ENCODE measurements at regions not wholly inside any gene's neighbourhood (a gene's known extent, or its start where the extent isn't known, plus 50 kb on each side); places are given as distances from the start of the nearest gene placed in this dataset.
A peak's percentile ranks its signal among the peaks of the same experiment; 100 is the strongest.

DNA sequence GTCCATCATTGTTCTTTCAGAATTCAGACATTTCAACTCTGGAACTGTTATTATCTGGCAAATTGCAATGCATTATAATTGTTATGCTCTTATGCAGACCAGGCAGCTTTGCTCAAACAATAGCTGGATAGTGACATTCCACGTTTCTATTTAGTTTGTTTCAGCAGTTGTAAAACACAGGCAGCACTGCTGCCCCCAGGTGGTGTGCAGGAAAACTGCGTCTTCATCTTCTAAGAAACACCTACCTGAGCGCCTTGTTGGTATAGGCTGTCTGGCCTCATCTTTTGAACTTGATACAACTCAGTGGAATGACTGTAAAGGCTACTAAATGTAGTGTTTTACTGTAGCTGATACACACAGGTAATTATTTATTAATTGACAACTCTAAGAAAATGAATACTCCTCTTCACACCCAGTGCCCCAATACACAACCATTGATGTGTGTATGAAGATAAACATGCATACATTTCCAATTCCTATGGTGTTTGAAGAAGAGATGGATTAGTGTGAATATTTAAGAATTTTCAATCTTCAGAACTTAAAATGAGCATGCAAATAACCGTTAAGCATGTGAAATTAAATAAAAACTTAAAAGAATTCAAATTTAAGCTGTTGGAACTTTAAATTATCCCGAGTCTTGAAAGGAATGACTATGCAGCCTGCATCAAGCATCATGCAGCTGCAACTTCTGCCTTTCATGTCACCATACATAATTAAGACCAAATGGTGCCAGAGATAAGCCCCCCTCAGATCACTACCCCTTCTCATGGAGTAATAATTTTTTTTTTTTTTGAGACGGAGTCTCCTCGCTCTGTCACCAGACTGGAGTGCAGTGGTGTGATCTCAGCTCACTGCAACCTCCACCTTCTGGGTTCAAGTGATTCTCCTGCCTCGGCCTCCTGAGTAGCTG lies 85.6 kb downstream of the CD8B2 start:
- H3K4me1 ChIP-seq, result no peaks in the 10 kb centered on the region
- H3K4me3 ChIP-seq, result no peak overlapping the region
- no peaks in the 10 kb centered on the region for H3K9me3 ChIP-seq
- H3K27me3 ChIP-seq (ENCODE audit: low read depth), result no peaks in the 10 kb centered on the region
- in situ Hi-C loops (cut with MboI; ENCODE audit: low sequenced_read_pairs), result no loop called here
- H3K36me3 ChIP-seq (replicated peaks), result no peaks in the 10 kb centered on the region
- DNase-seq (ENCODE audit: low spot score in 2 of 2), result peak in 1 of 2 experiments; percentile 18

DNA sequence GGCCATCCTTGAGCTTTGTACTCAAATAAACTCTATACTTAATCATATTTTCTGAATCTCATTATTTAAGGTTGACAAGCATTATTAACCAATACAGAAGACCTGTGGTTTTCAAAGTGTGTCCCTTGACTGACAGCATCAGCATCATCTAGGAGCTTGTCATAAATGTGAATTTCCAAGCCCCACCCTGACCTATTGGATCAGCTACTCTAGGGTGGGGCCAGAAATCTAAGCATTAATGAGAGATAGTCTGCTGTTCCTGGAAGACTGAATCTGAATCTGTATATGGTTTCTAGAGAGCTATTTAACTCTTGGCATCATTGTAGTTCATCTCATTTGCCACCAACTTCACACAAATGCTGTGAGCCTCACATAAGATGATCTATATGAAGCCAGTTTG lies 86.6 kb downstream of the CD8B2 start:
- Histone ChIP-seq H3K4me3 (no peak overlapping the region), H3K36me3 (replicated peaks) (no peaks in the 10 kb centered on the region), H3K27me3 (ENCODE audit: low read depth) (no peaks in the 10 kb centered on the region), H3K9me3 (no peaks in the 10 kb centered on the region), H3K4me1 (no peaks in the 10 kb centered on the region)
- DNase-seq (ENCODE audit: low spot score in 2 of 2), result no peak
- in situ Hi-C loops (cut with MboI; ENCODE audit: low sequenced_read_pairs), result no loop called here

DNA sequence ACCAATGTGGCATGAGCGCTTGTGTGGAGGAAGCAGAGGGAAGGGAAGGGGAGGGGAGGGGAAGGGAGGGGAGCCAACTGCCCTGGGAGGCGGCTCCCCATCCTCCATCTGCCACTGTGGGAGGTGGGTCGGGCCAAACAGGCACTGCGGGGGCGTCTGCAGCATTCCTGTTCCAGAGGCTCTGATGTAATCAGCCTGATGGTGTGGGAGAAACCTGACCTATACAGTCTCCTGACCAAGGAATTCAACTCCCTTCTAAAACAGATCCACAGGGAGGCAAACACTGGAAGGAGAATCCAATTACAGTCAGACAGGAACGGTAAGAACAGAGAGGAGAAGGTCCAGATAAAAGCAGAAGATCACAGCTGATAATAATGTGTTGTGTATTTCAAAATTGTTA lies 88.8 kb downstream of the CD8B2 start:
- in situ Hi-C loops (cut with MboI; ENCODE audit: low sequenced_read_pairs), result no loop called here
- no peaks in the 10 kb centered on the region for H3K27me3 ChIP-seq (ENCODE audit: low read depth)
- H3K9me3 ChIP-seq, result no peaks in the 10 kb centered on the region
- no peak for DNase-seq (ENCODE audit: low spot score in 2 of 2)
- H3K36me3 ChIP-seq (replicated peaks), result no peaks in the 10 kb centered on the region
- no peaks in the 10 kb centered on the region for H3K4me1 ChIP-seq
- H3K4me3 ChIP-seq, result no peak overlapping the region

DNA sequence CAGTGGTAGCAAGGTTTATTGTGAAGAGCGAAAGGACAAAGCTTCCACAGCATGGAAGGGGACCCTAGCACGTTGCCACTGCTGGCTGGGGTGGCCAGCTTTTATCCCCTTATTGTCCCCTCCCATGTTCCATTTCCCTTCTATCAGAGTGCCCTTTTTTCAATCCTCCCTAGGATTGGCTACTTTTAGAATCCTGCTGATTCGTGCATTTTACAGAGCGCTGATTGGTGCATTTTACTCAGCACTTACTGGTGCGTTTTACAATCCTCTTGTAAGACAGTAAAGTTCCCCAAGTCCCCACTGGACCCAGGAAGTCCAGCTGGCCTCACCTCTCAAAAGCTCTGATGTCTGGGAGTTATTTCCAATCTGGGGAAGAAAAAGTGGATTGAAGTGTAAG lies 90.1 kb downstream of the CD8B2 start:
- Histone ChIP-seq H3K4me3 (no peak overlapping the region), H3K27me3 (ENCODE audit: low read depth) (no peaks in the 10 kb centered on the region), H3K36me3 (replicated peaks) (no peaks in the 10 kb centered on the region), H3K4me1 (no peaks in the 10 kb centered on the region), H3K9me3 (no peaks in the 10 kb centered on the region)
- in situ Hi-C loops (cut with MboI; ENCODE audit: low sequenced_read_pairs), result no loop called here
- DNase-seq (ENCODE audit: low spot score in 2 of 2), result no peak

DNA sequence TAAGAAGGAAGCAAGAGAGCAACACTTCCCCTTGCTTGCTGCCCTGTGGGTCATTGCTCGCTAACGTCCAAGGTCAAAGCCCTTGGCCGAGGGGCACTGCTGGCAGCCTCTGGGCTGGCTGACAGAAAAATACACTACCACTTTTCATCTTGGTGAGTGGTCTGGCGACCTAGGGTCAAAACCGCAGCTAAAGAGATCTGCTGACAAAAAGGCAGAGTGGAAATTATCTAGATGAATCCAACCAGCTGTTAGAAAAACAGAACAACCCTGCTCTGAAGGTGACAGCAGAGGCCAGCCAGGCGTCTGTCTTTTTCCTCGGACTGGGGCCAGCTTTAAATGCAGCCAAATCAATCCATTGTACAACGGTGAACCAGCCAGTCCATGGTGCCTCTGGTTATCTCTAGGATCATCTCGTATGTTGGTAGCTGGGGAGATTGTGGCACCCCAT lies 92.6 kb downstream of the CD8B2 start:
- Histone ChIP-seq H3K9me3 (no peaks in the 10 kb centered on the region), H3K27me3 (ENCODE audit: low read depth) (no peaks in the 10 kb centered on the region), H3K36me3 (replicated peaks) (no peaks in the 10 kb centered on the region), H3K4me3 (no peak overlapping the region), H3K4me1 (no peaks in the 10 kb centered on the region)
- in situ Hi-C loops (cut with MboI; ENCODE audit: low sequenced_read_pairs), result no loop called here
- no peak for DNase-seq (ENCODE audit: low spot score in 2 of 2)

DNA sequence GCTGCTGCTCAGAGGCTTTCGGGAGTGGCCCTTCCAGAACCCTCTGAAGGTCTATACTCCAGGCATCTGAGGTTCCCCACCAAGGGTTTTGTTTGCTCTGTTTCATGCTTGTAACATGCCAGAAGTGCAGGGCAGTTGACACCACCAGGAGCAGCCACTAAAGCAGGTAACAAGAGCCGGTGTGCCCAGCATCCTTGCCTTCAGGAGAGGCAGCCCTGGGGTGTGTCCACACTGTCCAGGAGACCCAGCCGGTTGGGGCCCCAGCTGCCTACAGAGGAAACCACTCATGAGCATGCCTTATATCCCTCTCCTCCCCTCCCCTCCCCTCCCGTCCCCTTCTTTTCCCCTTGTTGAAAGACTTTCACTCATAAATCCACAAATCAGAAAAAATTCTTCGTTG lies 93.1 kb downstream of the CD8B2 start:
- H3K36me3 ChIP-seq (replicated peaks), result no peaks in the 10 kb centered on the region
- H3K4me3 ChIP-seq, result no peak overlapping the region
- no peaks in the 10 kb centered on the region for H3K9me3 ChIP-seq
- no peaks in the 10 kb centered on the region for H3K4me1 ChIP-seq
- in situ Hi-C loops (cut with MboI; ENCODE audit: low sequenced_read_pairs), result no loop called here
- no peak for DNase-seq (ENCODE audit: low spot score in 2 of 2)
- no peaks in the 10 kb centered on the region for H3K27me3 ChIP-seq (ENCODE audit: low read depth)

DNA sequence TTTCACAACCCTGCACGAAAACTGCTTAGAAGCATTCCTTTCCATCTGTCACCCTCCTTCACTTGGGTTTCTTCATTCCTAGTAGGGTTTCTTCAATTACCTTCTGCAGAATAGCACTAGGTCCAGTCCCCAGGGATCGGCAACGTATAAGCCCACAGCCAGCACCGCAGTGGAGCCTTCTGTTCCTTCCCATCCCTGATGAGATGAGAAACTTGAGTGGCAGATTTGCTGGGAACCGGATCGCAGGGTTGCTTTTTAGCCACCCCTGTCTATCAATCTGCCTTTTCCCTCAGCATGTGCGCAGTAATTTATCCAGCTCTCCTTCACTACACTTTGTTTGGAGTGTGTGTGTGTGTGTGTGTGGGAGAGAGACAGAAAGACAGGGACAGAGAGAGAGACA lies 94.2 kb downstream of the CD8B2 start:
- no peak overlapping the region for H3K4me3 ChIP-seq
- in situ Hi-C loops (cut with MboI; ENCODE audit: low sequenced_read_pairs), result no loop called here
- H3K9me3 ChIP-seq, result no peaks in the 10 kb centered on the region
- H3K36me3 ChIP-seq (replicated peaks), result no peaks in the 10 kb centered on the region
- H3K4me1 ChIP-seq, result no peaks in the 10 kb centered on the region
- no peaks in the 10 kb centered on the region for H3K27me3 ChIP-seq (ENCODE audit: low read depth)
- no peak for DNase-seq (ENCODE audit: low spot score in 2 of 2)

DNA sequence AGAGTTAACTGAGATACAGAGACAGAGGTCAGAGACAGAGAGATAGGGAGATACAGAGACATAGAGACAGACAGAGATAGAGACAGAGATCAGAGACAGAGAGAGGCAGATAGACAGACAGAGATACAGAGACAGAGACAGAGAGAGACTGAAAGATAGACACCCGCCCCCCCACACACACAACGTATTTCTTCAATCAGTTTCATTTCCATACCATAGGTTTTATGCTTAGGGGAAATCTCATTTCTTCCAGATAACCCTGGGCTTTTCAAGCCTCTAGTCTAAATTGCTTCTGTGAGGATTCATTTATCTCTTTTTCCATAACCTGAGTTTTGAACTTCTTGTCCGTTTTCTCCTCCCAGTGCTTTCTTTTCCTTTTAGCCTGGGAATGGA lies 94.6 kb downstream of the CD8B2 start:
- no peak for DNase-seq (ENCODE audit: low spot score in 2 of 2)

DNA sequence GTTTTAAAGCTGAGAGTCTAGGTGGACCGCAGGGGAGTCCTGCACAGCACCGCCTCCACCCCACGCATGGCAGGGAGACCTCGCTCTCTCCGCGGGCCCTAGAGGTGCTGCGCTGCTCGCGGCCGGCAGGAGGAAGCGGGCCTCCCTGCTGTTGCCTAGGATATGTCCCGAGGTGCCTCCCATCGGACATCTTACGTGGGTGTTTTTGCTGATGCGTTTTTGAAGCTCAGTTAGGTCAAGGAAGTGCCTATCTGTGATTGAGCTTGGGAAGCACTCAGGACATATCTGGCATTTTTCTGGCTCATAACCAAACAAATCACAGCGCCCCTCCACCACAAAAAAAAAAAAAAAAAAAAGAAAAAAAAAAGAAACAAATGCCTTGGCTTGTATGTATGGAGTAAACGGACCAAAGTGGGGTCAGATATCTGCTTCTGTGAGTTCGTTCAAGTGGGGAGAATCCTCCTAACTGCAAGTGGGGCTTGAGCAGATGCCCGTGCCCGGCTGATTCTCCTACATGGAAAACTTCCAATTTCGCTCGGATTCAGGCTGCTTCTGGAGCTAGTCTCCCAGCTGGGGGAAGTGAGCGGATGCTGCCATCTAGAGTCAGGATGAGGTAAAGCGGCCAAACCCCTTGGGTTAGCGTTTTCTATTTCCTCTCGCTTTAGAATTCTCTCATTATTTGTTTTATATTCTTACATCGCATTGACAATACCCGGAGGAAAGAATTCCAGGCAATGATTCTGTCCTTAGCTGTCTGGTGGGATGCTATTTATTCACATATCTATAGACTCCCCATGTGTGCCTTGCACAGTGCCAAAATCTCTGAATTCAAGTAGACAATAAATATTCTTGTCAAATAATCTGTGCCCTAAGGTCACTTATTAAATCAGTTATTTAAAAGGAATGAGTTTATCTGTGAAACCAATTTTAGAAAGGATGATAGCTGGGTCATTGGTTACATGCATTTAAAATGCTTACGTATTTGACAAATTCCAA lies 95.3 kb downstream of the CD8B2 start:
- Histone ChIP-seq H3K27me3 (ENCODE audit: low read depth) (no peaks in the 10 kb centered on the region), H3K36me3 (replicated peaks) (no peaks in the 10 kb centered on the region), H3K9me3 (no peaks in the 10 kb centered on the region), H3K4me3 (no peak overlapping the region), H3K4me1 (no peaks in the 10 kb centered on the region)
- DNase-seq (ENCODE audit: low spot score in 2 of 2), result peak; percentile 63 to 78
- in situ Hi-C loops (cut with MboI; ENCODE audit: low sequenced_read_pairs), result no loop called here

More for the DNA sequence above, 94.6 kb downstream of the CD8B2 start:
- Histone ChIP-seq H3K36me3 (replicated peaks) (no peaks in the 10 kb centered on the region), H3K27me3 (ENCODE audit: low read depth) (no peaks in the 10 kb centered on the region), H3K4me3 (no peak overlapping the region), H3K9me3 (no peaks in the 10 kb centered on the region), H3K4me1 (no peaks in the 10 kb centered on the region)
- in situ Hi-C loops (cut with MboI; ENCODE audit: low sequenced_read_pairs), result no loop called here

DNA sequence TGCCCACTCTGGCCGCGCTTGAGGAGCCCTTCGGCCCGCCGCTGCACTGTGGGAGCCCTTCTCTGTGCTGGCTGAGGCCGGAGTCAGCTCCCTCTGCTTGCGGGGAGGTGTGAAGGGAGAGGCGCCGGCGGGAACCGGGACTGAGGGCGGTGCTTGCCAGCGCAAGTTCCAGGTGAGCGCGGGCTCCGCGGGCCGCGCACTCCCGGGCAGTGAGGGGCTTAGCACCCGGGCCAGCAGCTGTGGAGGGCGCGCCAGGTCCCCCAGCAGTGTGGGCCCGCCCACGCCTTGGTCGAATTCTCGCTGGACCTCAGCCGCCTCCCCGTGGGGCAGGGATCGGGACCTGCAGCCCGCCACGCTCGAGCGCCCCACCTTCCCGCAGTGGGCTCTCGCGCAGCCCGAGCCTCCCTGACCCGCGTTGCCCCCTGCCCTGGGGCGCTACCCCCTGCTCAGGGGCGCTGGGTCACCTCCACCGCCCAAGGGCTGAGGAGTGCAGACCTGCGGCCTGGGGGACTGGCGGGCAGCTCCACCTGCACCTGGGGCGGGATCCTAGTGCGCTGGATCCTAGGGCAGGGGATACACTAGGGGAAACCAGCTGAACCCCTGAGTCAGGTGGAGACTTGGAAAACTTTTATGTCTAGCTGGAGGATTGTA lies 97.3 kb downstream of the CD8B2 start:
- no peaks in the 10 kb centered on the region for H3K36me3 ChIP-seq (replicated peaks)
- no peak overlapping the region for H3K4me3 ChIP-seq
- DNase-seq (ENCODE audit: low spot score in 2 of 2), result no peak
- no peaks in the 10 kb centered on the region for H3K9me3 ChIP-seq
- no peaks in the 10 kb centered on the region for H3K4me1 ChIP-seq
- H3K27me3 ChIP-seq (ENCODE audit: low read depth), result no peaks in the 10 kb centered on the region
- in situ Hi-C loops (cut with MboI; ENCODE audit: low sequenced_read_pairs), result no loop called here

DNA sequence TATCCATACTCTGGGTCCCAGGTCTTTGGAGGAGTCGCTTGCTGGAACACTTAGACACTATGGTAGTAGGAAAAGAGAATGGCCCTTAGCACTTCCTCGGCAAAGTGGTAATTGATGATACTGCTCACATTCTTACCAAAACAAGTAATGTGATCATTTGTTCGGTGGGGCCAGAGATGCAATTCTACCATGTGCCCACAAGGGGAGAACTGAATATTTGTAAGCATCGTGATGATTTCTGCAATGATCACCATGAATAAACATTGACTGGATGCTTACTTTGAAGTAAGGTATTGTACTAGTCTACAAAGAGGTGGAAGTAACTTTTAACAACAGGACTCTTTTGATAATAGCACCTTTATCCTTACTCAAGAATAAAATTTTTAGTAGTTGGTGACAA lies 109.7 kb downstream of the CD8B2 start:
- in situ Hi-C loops (cut with MboI; ENCODE audit: low sequenced_read_pairs), result no loop called here
- Histone ChIP-seq H3K4me3 (no peak overlapping the region), H3K4me1 (no peaks in the 10 kb centered on the region), H3K36me3 (replicated peaks) (no peaks in the 10 kb centered on the region), H3K9me3 (no peaks in the 10 kb centered on the region), H3K27me3 (ENCODE audit: low read depth) (no peaks in the 10 kb centered on the region)
- no peak for DNase-seq (ENCODE audit: low spot score in 2 of 2)

DNA sequence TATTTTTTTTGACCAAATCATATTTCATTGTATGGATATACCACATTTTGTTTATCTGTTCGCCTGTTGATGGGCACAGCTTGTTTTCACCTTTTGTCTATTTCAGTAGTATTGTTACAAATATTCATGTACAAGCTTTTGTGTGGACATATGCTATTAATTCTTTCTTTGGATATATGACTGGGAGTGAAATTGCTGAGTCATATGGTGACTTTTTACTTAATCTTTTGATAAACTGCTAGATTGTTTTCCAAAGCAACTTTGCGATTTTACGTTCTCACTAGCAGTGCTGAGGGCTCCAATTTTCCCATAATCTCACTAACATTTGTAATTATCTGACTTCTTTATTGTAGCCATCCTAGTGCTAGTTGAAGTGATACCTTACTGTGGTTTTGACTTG lies 112.4 kb downstream of the CD8B2 start:
- no peak for DNase-seq (ENCODE audit: low spot score in 2 of 2)
- in situ Hi-C loops (cut with MboI; ENCODE audit: low sequenced_read_pairs), result no loop called here

DNA sequence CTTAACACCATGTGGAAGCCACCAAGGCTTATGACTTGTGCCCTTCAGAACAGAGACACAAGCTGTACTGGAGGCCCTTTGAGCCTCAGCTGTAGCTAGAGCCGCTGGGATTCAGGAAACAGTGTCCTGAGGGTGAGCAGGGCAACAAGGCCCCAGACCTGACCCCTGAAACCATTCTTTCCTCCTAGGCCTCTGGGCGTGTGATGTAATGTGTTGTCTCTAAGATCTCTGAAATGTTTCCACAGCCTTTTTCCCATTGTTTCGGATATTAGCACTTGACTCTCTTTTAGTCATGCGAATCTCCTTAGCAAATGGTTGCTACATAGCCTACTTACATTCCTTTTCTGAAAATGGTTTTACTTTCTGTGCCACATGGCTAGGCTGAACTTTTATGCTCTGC lies 114.9 kb downstream of the CD8B2 start:
- H3K4me1 ChIP-seq, result no peaks in the 10 kb centered on the region
- H3K36me3 ChIP-seq (replicated peaks), result no peaks in the 10 kb centered on the region
- no peak overlapping the region for H3K4me3 ChIP-seq
- no peaks in the 10 kb centered on the region for H3K9me3 ChIP-seq
- no peaks in the 10 kb centered on the region for H3K27me3 ChIP-seq (ENCODE audit: low read depth)
- in situ Hi-C loops (cut with MboI; ENCODE audit: low sequenced_read_pairs), result no loop called here
- no peak for DNase-seq (ENCODE audit: low spot score in 2 of 2)

More for the DNA sequence above, 112.4 kb downstream of the CD8B2 start:
- H3K9me3 ChIP-seq, result no peaks in the 10 kb centered on the region
- H3K36me3 ChIP-seq (replicated peaks), result no peaks in the 10 kb centered on the region
- H3K4me1 ChIP-seq, result no peaks in the 10 kb centered on the region
- no peak overlapping the region for H3K4me3 ChIP-seq
- no peaks in the 10 kb centered on the region for H3K27me3 ChIP-seq (ENCODE audit: low read depth)
